ENCODE measurements at regions not wholly inside any gene's neighbourhood (a gene's known extent, or its start where the extent isn't known, plus 50 kb on each side); places are given as distances from the start of the nearest gene placed in this dataset.
"Not testable (repeated sequence)": the region's sequence is repeated elsewhere in the genome, so short reads cannot be mapped to it uniquely, and the experiment has no call there.

GRCh38 chr2:53493210-53493609, 274.4 kb upstream of the CHAC2 start:
- no peak for DNase-seq (ENCODE audit: low spot score)

GRCh38 chr2:53490659-53491058, 276.9 kb upstream of the CHAC2 start:
- DNase-seq (ENCODE audit: low spot score), result no peak

GRCh38 chr2:53486185-53486899, 281.3 kb upstream of the CHAC2 start:
- not testable (repeated sequence) for DNase-seq (ENCODE audit: low spot score)

DNA sequence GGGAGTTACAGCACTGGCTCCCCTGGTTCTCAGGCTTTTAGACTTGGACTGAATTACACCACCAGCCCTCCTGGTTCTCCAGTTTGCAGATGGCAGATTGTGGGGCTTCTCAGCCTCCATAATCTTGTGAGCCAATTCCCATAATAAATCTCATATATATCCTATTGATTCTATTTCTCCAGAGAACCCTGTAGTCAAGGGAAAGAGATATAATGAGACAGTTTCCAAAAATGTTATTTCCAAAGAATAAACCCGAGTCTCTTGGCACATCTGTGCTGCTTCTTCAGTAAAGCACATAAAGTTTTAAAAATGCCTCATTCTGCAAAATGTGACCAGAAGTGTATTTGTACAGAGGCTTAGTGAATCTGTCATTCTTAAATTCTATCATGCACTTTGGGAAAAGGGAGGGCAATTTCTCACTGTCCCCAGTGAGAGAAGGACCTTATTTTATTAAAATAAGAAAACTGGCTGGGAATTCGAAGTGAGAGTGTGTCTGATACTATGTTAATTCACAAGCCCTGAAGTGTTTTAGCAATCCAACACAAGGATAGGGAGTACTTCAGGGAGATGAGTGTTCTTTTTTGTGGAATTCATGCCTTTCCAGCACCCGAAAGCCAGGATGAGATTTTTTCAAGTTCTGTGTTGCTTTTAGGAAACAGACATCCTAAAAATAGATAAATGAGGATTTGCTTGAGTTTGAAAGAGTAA, 282.4 kb upstream of the CHAC2 start:
- DNase-seq (ENCODE audit: low spot score), result no peak

DNA sequence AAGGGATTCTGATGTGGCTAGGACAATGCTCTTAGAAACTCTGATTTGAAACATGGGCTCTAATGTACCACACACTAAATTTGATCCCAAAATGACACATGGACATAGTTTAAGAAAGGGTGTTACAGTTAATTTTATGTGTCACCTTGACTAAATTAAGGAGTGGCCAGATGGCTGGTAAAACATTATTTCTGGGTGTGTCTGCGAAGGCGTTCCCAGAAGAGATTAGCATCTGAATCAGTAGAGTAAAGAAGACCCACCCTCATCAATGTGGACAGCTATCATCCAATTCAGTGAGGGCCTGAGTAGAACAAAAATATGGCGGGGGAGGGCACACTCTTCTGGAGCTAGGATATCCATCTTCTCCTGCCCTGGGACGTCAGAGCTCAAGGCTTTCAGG, 283.1 kb upstream of the CHAC2 start:
- no peak for DNase-seq (ENCODE audit: low spot score)

DNA sequence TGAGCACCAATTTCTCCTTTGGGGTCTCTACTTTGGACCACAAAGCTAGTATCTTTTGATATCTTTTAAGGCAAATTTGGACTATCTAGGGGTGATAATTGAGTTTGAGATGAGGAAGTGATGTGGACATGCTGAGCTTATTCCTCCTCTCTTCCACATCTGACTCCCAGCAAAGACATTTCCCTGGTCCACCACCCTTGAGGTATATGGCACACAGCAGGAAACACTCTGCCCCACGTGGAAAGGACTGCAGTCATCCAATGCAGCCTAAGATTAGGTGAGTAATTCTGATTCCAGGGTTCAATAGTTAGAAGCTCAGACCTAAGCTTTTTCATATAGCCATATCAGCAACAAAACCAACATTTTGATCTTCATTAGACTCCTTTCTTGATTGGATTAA, 290.1 kb upstream of the CHAC2 start:
- no peak for DNase-seq (ENCODE audit: low spot score)

GRCh38 chr2:53476834-53477233, 290.8 kb upstream of the CHAC2 start:
- DNase-seq (ENCODE audit: low spot score), result no peak

DNA sequence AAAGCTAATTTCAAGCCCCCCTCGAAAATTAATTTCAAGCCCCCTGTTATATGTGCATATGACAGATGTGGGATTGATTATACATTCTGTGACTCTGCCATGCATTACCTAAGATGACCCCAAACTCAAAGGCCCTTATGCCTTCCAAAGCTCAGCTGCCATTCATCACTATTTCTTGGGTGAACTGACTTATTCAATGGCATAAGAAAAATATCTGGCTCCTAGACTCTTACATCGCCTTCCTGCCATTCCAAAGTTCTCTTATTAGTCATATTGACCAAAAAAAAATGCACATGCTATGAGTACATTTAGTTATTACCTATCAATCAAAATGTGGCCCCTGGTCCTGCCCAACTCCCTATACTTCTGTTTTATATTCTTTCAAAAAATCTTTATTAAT, 291.8 kb upstream of the CHAC2 start:
- no peak for DNase-seq (ENCODE audit: low spot score)

DNA sequence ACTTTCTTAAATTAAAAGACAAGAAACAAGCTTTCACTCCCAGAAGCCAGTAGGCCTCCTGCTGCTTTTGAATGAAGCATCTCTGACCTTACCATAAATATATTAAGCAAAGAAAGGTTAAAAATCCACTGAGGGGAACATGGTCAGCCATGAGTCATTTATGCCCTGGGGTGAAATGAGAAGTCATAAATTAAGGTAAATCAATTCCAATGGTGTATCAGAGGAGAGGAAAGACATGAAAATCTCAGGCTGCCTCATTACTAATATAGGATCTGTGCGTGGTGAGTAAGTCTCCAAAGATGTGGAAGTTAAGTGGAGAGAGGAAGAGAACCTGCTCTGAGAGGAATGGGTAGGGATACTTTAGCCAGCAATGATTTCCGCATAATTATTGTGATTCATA, 292.3 kb upstream of the CHAC2 start:
- no peak for DNase-seq (ENCODE audit: low spot score)

- no peak for DNase-seq (ENCODE audit: low spot score)
Measured at GRCh38 chr2:53474914-53475313, 292.7 kb upstream of the CHAC2 start.

DNA sequence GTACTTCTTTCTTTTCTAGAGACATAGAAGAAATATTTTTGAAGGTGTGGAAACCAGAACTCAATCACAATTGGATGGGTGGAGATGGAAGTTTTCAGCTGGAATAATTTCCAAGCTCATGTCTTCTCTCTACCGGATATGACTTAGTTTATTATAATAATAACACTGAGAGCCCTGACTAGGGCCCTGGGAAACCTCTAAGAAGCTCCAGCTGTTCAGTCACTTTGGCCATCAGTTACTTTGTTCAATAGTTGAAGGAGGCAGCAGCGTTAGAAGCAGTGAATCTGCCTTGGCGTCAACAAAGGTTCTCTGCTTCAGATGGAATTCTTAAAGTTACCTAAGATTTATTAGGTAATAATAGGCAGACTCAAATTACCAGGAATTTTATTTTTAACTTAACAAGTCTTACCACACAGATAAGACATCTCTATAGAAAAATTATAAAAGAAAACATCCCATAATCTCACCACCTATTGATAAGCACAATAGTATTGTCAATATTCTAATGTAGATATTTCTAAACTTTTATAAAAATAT, 293.8 kb upstream of the CHAC2 start:
- no peak for DNase-seq (ENCODE audit: low spot score)

DNA sequence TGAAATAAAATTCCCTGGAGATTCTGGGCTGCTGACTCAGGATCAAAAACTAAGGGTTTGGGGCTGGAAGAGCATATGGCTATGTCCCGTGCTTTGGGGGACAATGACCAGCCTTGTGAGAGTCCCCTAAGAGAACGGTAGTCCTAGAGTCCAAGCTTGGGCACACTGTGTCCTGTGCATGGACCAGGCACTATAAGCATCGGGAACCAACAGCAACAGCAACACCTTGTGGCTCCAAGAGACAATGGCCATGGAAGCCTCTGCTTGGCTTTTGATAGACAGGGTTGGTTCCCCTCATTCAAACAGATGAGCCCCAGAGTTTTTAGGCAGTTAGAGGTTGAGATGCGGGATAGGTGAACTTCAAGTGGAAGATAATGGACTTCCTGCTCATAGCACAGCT, 294.4 kb upstream of the CHAC2 start:
- DNase-seq (ENCODE audit: low spot score), result no peak

DNA sequence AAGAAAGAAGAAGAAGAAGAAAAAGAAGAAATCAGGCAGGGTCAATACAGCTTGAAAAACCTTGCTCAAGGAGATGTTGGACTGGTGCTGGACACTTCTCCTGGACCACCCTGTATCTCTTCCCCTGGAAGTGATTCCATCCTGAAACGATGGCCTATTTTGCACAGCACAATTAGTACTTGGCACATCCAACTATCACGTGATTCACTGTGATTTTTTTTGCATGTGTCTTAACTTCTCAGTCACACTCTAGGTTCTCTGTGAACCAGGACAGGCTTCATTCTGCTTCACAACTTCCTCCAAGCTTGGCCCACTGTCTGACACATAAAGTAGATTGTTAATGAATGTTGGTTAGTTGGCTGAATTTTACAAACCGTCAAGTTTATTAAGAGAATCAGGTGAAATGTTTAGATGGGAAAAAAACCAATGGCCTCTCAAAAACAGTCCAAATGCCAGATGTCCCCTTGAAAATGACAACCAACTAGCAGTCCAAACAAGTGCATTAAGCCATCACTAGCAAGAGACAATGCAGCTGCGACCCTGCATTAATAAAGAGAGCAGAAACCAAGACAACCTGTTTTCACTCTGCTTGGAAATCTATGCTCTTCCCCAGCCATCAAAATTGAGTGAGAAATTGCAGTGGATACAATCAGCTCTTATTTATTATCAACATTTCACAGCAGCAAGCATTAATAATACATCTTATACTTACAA, 300.0 kb upstream of the CHAC2 start:
- no peak for DNase-seq (ENCODE audit: low spot score)

GRCh38 chr2:53463806-53464726, 303.5 kb upstream of the CHAC2 start:
- no peak for DNase-seq (ENCODE audit: low spot score)

- no peak for DNase-seq (ENCODE audit: low spot score)
Measured at GRCh38 chr2:53460937-53461336, 306.7 kb upstream of the CHAC2 start.

DNA sequence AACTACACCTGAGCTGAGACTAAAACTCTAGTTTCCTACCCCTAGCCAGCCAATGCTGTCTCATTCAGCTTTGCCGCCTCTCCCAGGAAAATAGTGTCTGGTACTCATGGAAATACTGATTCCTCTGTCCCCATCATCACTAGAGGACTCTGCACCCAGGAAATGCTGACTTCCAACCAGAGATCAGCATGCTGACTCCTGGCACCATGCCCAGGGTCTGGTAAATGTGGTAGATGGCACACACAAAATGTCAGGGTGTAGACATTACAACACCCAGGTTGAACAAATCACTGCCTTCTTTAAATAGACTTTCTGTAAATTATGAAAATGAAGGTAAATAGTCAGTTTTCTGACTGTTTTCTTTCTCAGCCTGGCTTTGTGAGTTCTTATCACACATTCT, 307.3 kb upstream of the CHAC2 start:
- no peak for DNase-seq (ENCODE audit: low spot score)

DNA sequence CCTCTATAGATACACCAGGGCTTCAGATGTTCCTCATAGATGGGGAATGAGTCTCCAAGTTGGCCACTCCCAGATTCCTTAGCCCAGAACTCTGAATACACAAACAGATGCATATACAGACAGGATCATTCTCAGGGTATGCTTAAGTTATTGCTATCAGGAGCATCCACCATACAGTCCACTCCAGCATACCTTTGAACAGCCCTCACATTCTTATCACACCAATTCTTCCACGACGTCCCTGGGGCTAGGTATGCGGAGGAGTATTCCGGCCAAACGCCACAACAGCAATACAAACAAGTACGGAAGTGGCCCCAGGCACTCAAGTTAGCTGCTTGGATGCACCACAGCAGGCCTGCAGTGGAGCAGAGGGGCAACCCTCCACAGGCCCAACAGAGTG, 312.5 kb upstream of the CHAC2 start:
- DNase-seq (ENCODE audit: low spot score), result no peak

DNA sequence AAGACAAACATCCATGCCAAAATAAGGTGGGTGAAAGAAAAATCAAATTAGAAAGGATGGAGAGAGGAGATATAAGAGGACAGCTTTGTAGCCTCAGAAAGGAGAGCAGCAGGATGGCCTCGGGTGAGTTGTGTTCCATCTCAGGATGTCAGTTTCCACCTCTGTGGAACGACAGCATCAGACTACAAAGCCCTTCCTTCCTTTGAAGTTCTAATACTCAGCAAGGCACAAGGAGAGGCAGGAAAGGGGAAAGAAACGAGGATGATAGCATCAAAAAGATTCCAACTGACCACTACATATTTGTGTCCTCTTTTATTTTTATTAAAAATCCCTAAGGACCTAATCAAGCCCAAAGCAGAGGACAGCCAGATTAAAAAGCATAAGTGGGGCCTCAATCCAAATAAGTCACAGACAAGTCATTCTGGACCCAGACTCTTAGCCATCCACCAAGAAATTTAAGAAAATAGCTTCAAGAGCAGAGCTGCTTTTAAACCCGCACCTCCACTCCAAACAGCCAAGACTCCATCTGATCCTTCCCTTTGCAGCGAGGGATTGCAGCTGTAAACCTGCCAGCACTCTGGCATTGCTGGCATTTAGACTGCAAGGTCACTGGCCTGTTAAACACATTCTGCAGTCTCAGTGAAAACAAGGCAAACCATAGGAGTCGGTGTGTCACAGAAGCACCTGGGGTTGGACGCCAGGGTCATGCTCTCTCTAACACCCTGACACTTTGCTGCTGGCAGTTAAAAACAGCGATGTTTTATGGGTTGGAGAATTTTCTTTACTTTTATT, 314.5 kb upstream of the CHAC2 start:
- DNase-seq (ENCODE audit: low spot score), result no peak

DNA sequence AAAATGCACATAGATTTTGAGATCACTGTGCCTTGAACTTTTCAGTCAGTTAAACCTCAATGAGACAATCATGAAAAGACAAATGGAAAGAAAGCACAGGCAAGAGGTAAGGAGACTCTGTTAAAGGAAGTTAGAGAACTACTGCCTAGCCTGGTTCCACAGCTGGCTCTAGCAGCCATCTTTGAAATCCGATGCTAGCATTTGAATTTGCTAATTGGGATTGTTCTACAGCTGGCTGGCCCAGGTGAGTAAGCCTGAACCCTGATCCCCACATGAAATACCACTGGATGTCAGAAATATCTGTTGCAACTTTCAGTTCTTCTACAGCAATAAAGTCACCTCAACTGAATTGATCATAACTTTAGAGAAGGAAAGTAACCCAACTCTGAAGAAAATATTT, 315.2 kb upstream of the CHAC2 start:
- no peak for DNase-seq (ENCODE audit: low spot score)

DNA sequence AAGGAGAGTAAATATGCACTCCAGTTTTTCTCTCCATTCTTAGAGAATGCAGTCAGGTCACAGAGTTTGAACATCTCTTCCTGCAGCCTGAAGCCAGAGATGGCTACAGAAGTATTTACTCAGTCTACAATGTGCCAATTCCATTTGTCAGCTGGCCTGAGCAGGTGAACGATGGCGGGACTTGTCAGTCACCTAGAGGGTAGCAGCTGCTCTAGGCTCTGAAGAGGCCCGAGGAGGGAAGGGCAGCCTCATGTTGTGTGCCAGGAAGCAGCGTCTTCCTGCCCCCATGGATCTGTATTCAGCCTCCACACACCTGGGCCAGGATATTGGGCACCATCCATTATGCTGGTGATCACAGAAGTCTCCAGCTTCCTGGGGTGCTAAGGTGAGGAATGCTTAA, 316.7 kb upstream of the CHAC2 start:
- DNase-seq (ENCODE audit: low spot score), result no peak

DNA sequence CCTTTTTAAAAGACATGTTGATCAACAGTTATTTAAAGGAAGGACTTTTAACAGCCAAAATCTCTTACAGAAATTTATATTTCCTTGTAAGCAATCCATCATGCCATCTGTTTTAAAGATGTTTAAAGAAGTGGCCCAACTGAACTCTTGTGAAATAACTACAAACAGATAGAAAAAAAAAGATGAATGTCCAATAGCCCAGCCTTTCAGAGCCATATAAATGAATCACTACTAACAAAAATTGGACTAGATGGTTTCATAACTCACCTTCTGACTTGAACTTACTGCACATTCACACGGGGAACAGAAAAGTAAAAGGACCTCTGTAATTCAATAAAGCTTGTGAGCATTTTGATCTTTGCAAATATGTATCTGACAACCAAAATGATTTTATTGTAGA, 319.0 kb upstream of the CHAC2 start:
- DNase-seq (ENCODE audit: low spot score), result no peak
